H9 (cell line): ENCODE measurements at regions not wholly inside any gene's neighbourhood (a gene's known extent, or its start where the extent isn't known, plus 50 kb on each side); places are given as distances from the start of the nearest gene placed in this dataset.

Source experiments
- DNase-seq: peaks from one replicate; pipeline ENCODE4 v3.0.0-alpha.2; 2017
- H2AFZ ChIP-seq: one replicate; pipeline ENCODE4 v1.6.1; 2013; ENCODE audit warnings: mild to moderate bottlenecking, low read length, control low read depth, moderate library complexity
- H2AK5ac ChIP-seq: 2 replicates; pipeline ENCODE4 v1.6.1; 2013; ENCODE audit warnings: low read length, control low read depth, mixed read lengths; ENCODE audit not compliant: insufficient read length
- H2BK120ac ChIP-seq: one replicate; pipeline ENCODE4 v1.6.1; 2013; ENCODE audit warnings: low read depth, mild to moderate bottlenecking, low read length, control low read depth, inconsistent platforms; ENCODE audit not compliant: poor library complexity, severe bottlenecking
- H2BK12ac ChIP-seq: 2 replicates; pipeline ENCODE4 v1.6.1; 2013; ENCODE audit warnings: low read length, control low read depth, mixed read lengths, low read depth; ENCODE audit not compliant: insufficient read length
- H2BK15ac ChIP-seq: 2 replicates; pipeline ENCODE4 v1.6.1; 2013; ENCODE audit warnings: low read depth, low read length, control low read depth
- H2BK20ac ChIP-seq: one replicate; pipeline ENCODE4 v1.6.1; 2013; ENCODE audit warnings: low read depth, mild to moderate bottlenecking, low read length, control low read depth, inconsistent platforms; ENCODE audit not compliant: poor library complexity, severe bottlenecking
- H2BK5ac ChIP-seq: 2 replicates; pipeline ENCODE4 v1.6.1; 2013; ENCODE audit warnings: low read length, control low read depth, mixed read lengths; ENCODE audit not compliant: insufficient read length
- H3K14ac ChIP-seq: 2 replicates; pipeline ENCODE4 v1.6.1; 2013; ENCODE audit warnings: low read length, control low read depth; ENCODE audit not compliant: insufficient read depth
- H3K18ac ChIP-seq: 2 replicates; pipeline ENCODE4 v1.6.1; 2013; ENCODE audit warnings: low read depth, mild to moderate bottlenecking, mixed read lengths, low read length, control low read depth; ENCODE audit not compliant: insufficient read length
- H3K23ac ChIP-seq: 2 replicates; pipeline ENCODE4 v1.6.1; 2013; ENCODE audit warnings: low read length, control low read depth, mixed read lengths, low read depth; ENCODE audit not compliant: insufficient read length
- H3K23me2 ChIP-seq: 2 replicates; pipeline ENCODE4 v1.6.1; 2013; ENCODE audit warnings: low read depth, mild to moderate bottlenecking, mixed read lengths, low read length, control low read depth; ENCODE audit not compliant: insufficient read length, poor library complexity, severe bottlenecking
- H3K27ac ChIP-seq: 2 replicates; pipeline ENCODE4 v1.5.1; 2013; ENCODE audit warnings: low read length, control low read depth, mixed read lengths, low read depth; ENCODE audit not compliant: insufficient read length
- H3K27me3 ChIP-seq: 2 replicates; pipeline ENCODE4 v1.6.1; 2013; ENCODE audit warnings: low read length, control low read depth, inconsistent platforms; ENCODE audit not compliant: insufficient read depth
- H3K4ac ChIP-seq: 2 replicates; pipeline ENCODE4 v1.6.1; 2013; ENCODE audit warnings: low read depth, mild to moderate bottlenecking, control low read depth, inconsistent platforms, low read length, moderate library complexity
- H3K4me1 ChIP-seq: 2 replicates; pipeline ENCODE4 v1.6.1; 2013; ENCODE audit warnings: low read length, control low read depth, inconsistent platforms; ENCODE audit not compliant: insufficient read depth
- H3K4me2 ChIP-seq: 2 replicates; pipeline ENCODE4 v1.6.1; 2013; ENCODE audit warnings: low read length, control low read depth, mixed read lengths; ENCODE audit not compliant: insufficient read length, insufficient read depth
- H3K56ac ChIP-seq: 2 replicates; pipeline ENCODE4 v1.6.1; 2013; ENCODE audit warnings: low read depth, mild to moderate bottlenecking, mixed read lengths, low read length, control low read depth; ENCODE audit not compliant: insufficient read length
- H3K79me1 ChIP-seq: 2 replicates; pipeline ENCODE4 v1.6.1; 2013; ENCODE audit warnings: low read depth, mild to moderate bottlenecking, moderate library complexity, low read length, control low read depth, inconsistent platforms; ENCODE audit not compliant: insufficient read depth, poor library complexity, severe bottlenecking
- H3K79me2 ChIP-seq: 2 replicates; pipeline ENCODE4 v1.6.1; 2013; ENCODE audit warnings: low read length, control low read depth, inconsistent platforms; ENCODE audit not compliant: insufficient read depth
- H3K9ac ChIP-seq: 2 replicates; pipeline ENCODE4 v1.6.1; 2013; ENCODE audit warnings: low read length, control low read depth, mixed read lengths; ENCODE audit not compliant: insufficient read length; ENCODE audit errors: extremely low read depth
- H3K9me3 ChIP-seq: one replicate; pipeline ENCODE4 v1.6.1; 2013; ENCODE audit warnings: low read depth, low read length, inconsistent platforms; ENCODE audit not compliant: control insufficient read depth
- H3T11ph ChIP-seq: one replicate; pipeline ENCODE4 v1.6.1; 2013; ENCODE audit warnings: mild to moderate bottlenecking, low read length, control low read depth, inconsistent platforms
- H4K20me1 ChIP-seq: one replicate; pipeline ENCODE4 v1.6.1; 2013; ENCODE audit not compliant: control insufficient read depth, insufficient read length, insufficient read depth
- H4K5ac ChIP-seq: 2 replicates; pipeline ENCODE4 v1.6.1; 2013; ENCODE audit warnings: low read depth, mild to moderate bottlenecking, mixed read lengths, low read length, control low read depth; ENCODE audit not compliant: insufficient read length
- H4K8ac ChIP-seq: replicated peaks from 2 replicates; pipeline ENCODE4 v1.6.1; 2013; ENCODE audit warnings: low read length, control low read depth, mixed read lengths, low read depth; ENCODE audit not compliant: insufficient read length
- H4K91ac ChIP-seq: 2 replicates; pipeline ENCODE4 v1.6.1; 2013; ENCODE audit warnings: low read depth, mild to moderate bottlenecking, moderate library complexity, mixed read lengths, low read length, control low read depth; ENCODE audit not compliant: insufficient read length
- H3K27ac Mint-ChIP-seq, 3 experiments: 2 replicates in 2 of 3; 3 replicates in 1 of 3; pipeline ENCODE4 v1.8.0; 2020 to 2021; ENCODE audit warnings: mixed read lengths in 3 of 3, mild to moderate bottlenecking in 1 of 3, moderate library complexity in 1 of 3
- H3K27me3 Mint-ChIP-seq: 2 replicates; pipeline ENCODE4 v1.8.0; 2021; ENCODE audit warnings: low read depth, mild to moderate bottlenecking, moderate library complexity, mixed read lengths
- H3K36me3 Mint-ChIP-seq, 3 experiments: 2 replicates in 2 of 3; 3 replicates in 1 of 3; pipeline ENCODE4 v1.8.0; 2020 to 2021; ENCODE audit warnings: low read depth in 3 of 3, mixed read lengths in 3 of 3; ENCODE audit not compliant: insufficient read depth in 1 of 3
- H3K4me1 Mint-ChIP-seq, 2 experiments: 2 replicates each; pipeline ENCODE4 v1.8.0; 2020; ENCODE audit warnings: mixed read lengths in 2 of 2
- H3K4me3 Mint-ChIP-seq, 2 experiments: 2 replicates in 1 of 2; 3 replicates in 1 of 2; pipeline ENCODE4 v1.8.0; 2020 to 2021; ENCODE audit warnings: mild to moderate bottlenecking in 2 of 2, mixed read lengths in 2 of 2, moderate library complexity in 1 of 2
- H3K9me3 Mint-ChIP-seq, 2 experiments: 2 replicates in 1 of 2; 3 replicates in 1 of 2; pipeline ENCODE4 v1.8.0; 2020; ENCODE audit warnings: mild to moderate bottlenecking in 2 of 2, mixed read lengths in 2 of 2, moderate library complexity in 1 of 2
- WGBS: extraction: QIAGEN DNeasy Blood & Tissue Kit; methylation state at CpG from one replicate; pipeline ENCODE4 v1.1.7; 2013; ENCODE audit warnings: missing lambda C conversion rate, low lambda C conversion rate, mixed read lengths; ENCODE audit not compliant: insufficient read length; ENCODE audit errors: extremely low coverage; 5-methylcytosine and 5-hydroxymethylcytosine counted together
- TF ChIP-seq, protein P1 (sequence below): fragments of 200-600 bp; sonication (generic); conservative IDR thresholded peaks from 3 replicates; pipeline ENCODE4 v1.8.0; 2021; ENCODE audit warnings: antibody characterized with exemption, mild to moderate bottlenecking

DNA sequence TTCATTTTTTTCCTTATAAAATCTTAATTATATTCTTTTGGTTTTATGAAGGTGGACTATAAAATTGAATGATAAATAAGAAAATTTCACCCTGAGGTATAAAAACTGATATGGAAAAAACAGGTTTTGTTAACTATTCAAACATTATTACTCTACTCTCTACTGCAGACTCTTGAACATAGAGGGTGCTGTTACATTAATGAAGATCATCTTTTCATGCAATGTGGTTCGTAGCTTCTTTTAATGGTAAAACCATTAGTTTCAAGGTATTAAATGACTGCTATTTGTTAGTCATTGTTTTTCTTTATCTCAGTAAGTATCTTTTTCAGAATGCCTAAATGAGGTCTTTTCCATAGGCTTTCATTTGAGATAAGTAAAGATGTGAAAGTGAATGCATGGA lies 510.4 kb downstream of the SLC16A7 start:
- Histone ChIP-seq H4K91ac (no peak overlapping the region), H3K79me2 (no peaks in the 10 kb centered on the region), H4K8ac (no peak overlapping the region), H2BK5ac (no peak overlapping the region), H2BK120ac (no peak overlapping the region), H3K23me2 (no peaks in the 10 kb centered on the region), H4K5ac (no peak overlapping the region), H4K20me1 (no peaks in the 10 kb centered on the region), H3K56ac (no peak overlapping the region), H3K18ac (no peak overlapping the region), H2BK15ac (no peak overlapping the region), H3K4me2 (no peak overlapping the region), H3K4ac (no peak overlapping the region), H3K9ac (no peak overlapping the region), H3K79me1 (no peaks in the 10 kb centered on the region), H2BK12ac (no peak overlapping the region), H3K23ac (no peak overlapping the region), H3K9me3 (no peaks in the 10 kb centered on the region), H3K27me3 (no peaks in the 10 kb centered on the region), H3K4me1 (no peaks in the 10 kb centered on the region), H2AFZ (no peak overlapping the region), H3K27ac (no peak overlapping the region), H3T11ph (no peak overlapping the region), H2BK20ac (no peak overlapping the region), H2AK5ac (no peak overlapping the region), H3K14ac (no peak overlapping the region)
- Mint-ChIP-seq H3K9me3 (no peaks in the 10 kb centered on the region; a peak in 1 of 5 replicates), H3K27me3 (no peaks in the 10 kb centered on the region), H3K4me1 (no peaks in the 10 kb centered on the region), H3K4me3 (no peak overlapping the region), H3K27ac (no peak overlapping the region), H3K36me3 (no peaks in the 10 kb centered on the region)
- DNase-seq: no peak
- WGBS: no CpG with 5 or more reads among the region's 1 CpG
- TF ChIP-seq, protein P1, sequence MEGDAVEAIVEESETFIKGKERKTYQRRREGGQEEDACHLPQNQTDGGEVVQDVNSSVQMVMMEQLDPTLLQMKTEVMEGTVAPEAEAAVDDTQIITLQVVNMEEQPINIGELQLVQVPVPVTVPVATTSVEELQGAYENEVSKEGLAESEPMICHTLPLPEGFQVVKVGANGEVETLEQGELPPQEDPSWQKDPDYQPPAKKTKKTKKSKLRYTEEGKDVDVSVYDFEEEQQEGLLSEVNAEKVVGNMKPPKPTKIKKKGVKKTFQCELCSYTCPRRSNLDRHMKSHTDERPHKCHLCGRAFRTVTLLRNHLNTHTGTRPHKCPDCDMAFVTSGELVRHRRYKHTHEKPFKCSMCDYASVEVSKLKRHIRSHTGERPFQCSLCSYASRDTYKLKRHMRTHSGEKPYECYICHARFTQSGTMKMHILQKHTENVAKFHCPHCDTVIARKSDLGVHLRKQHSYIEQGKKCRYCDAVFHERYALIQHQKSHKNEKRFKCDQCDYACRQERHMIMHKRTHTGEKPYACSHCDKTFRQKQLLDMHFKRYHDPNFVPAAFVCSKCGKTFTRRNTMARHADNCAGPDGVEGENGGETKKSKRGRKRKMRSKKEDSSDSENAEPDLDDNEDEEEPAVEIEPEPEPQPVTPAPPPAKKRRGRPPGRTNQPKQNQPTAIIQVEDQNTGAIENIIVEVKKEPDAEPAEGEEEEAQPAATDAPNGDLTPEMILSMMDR: peak; percentile 36; the same call in 2 of the 3 replicates
